ENCODE measurements at regions not wholly inside any gene's neighbourhood (a gene's known extent, or its start where the extent isn't known, plus 50 kb on each side); places are given as distances from the start of the nearest gene placed in this dataset.
"Not testable (repeated sequence)": the region's sequence is repeated elsewhere in the genome, so short reads cannot be mapped to it uniquely, and the experiment has no call there.

- no peaks in the 10 kb centered on the region for H3K9me3 Mint-ChIP-seq
- no peak overlapping the region for H3K4me3 Mint-ChIP-seq
- POLR2A ChIA-PET, result no interaction called here
- H3K27me3 Mint-ChIP-seq, result peaks cover 0 to 8% (median 5%) of the 10 kb centered on the region in 5 donors
- H3K27ac Mint-ChIP-seq, result no peak overlapping the region
- no peaks in the 10 kb centered on the region for H3K36me3 Mint-ChIP-seq
- DNase-seq (no peak), ATAC-seq (no peak)
- no peaks in the 10 kb centered on the region for H3K4me1 Mint-ChIP-seq
These were observed 148.5 kb upstream of the WSCD1 start for GRCh38 chr17:5921512-5922282.

DNA sequence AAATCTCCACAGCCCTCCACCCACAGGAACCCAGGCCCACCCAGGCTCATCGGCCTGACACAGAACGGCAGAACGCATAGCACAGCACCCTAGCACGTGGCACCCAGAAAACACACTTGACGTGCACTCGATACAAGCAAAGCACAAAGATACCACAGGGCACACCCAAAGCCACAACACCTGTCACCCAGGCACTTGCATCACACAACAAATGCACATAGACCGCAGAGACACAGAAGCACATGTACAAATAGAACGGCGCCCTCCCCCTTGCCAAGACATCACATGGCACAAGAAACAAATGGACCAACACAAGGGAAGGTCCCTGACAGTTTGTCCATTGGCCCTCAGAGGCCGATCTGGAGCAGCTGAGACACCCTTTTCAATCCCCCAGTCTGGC, 147.7 kb upstream of the WSCD1 start:
- H3K4me1 Mint-ChIP-seq, result no peaks in the 10 kb centered on the region
- H3K9me3 Mint-ChIP-seq, result no peaks in the 10 kb centered on the region
- H3K36me3 Mint-ChIP-seq, result no peaks in the 10 kb centered on the region
- POLR2A ChIA-PET, result no interaction called here
- DNase-seq (no peak), ATAC-seq (no peak)
- peak overlapping the region in 1 of 10 donors; percentile 4 for H3K27ac Mint-ChIP-seq
- H3K27me3 Mint-ChIP-seq, result peaks cover 0 to 10% (median 6%) of the 10 kb centered on the region in 5 donors
- H3K4me3 Mint-ChIP-seq, result no peak overlapping the region

DNA sequence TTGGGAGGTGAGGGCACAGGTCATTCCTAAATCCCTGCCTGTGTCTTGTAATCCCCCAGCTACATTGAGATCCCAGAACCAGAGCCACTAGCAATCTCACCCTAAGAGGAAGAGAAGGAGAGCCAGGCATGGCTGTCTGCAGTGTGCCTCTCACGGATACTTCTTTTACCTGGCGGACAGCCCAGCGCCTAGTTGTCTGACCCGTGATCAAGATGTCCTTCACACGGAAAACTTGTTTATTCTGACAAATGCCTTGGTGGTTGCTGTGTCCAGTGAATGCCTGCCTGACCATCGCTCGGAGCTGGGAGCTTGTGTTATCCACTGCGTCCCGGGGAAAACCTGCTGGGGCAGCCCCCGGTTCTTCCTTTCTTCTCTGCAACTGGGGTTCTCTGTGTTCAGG, 140.5 kb upstream of the WSCD1 start:
- Mint-ChIP-seq H3K9me3 (peaks cover 0 to 7% (median 0%) of the 10 kb centered on the region in 9 donors), H3K36me3 (peaks cover 0 to 5% (median 0%) of the 10 kb centered on the region in 3 donors), H3K4me1 (no peaks in the 10 kb centered on the region), H3K27me3 (peaks cover 3 to 36% (median 9%) of the 10 kb centered on the region in 5 donors), H3K4me3 (no peak overlapping the region), H3K27ac (no peak overlapping the region)
- DNase-seq (no peak), ATAC-seq (no peak)
- POLR2A ChIA-PET, result no interaction called here

GRCh38 chr17:5930555-5930954, 139.6 kb upstream of the WSCD1 start:
- peaks cover 4 to 43% (median 9%) of the 10 kb centered on the region in 5 donors for H3K27me3 Mint-ChIP-seq
- H3K4me3 Mint-ChIP-seq, DNase-seq, ATAC-seq, H3K4me1 Mint-ChIP-seq, H3K27ac Mint-ChIP-seq, H3K9me3 Mint-ChIP-seq, H3K36me3 Mint-ChIP-seq: not testable (repeated sequence)
- POLR2A ChIA-PET, result interaction anchor here (0.7 kb wide), 1 partner anchor 11 kb away, joined by 3 read pairs; no protein-coding TSS in a partner anchor

GRCh38 chr17:5931616-5932015, 138.6 kb upstream of the WSCD1 start:
- peaks cover 0 to 7% (median 0%) of the 10 kb centered on the region in 9 donors for H3K9me3 Mint-ChIP-seq
- POLR2A ChIA-PET, result no interaction called here
- H3K27ac Mint-ChIP-seq, result no peak overlapping the region
- DNase-seq (no peak), ATAC-seq (no peak)
- peaks cover 0 to 5% (median 0%) of the 10 kb centered on the region in 3 donors for H3K36me3 Mint-ChIP-seq
- no peaks in the 10 kb centered on the region for H3K4me1 Mint-ChIP-seq
- no peak overlapping the region for H3K4me3 Mint-ChIP-seq
- H3K27me3 Mint-ChIP-seq, result peaks cover 5 to 43% (median 9%) of the 10 kb centered on the region in 5 donors

DNA sequence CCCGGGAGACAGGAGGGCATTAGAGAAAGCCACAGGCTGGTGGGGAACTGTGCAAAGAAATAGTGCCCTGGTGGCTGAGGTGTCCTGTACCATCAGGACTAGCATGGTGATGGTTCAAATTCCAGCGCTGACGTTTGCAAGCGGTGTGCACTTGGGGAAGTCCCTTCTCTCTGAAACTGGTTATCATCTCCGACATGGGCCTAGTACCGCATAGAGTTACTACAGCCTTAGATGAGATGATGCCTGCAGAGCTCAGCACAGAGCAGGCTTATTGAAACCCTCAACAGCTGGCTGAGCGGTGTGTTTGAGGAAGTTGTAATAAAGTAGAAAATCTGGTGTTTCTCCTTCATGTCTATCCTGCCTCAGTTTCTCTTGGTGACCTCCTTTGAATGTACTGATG, 136.7 kb upstream of the WSCD1 start:
- DNase-seq (no peak), ATAC-seq (no peak)
- no peaks in the 10 kb centered on the region for H3K4me1 Mint-ChIP-seq
- H3K9me3 Mint-ChIP-seq, result peaks cover 0 to 7% (median 0%) of the 10 kb centered on the region in 9 donors
- no peak overlapping the region for H3K4me3 Mint-ChIP-seq
- POLR2A ChIA-PET, result no interaction called here
- peaks cover 7 to 42% (median 9%) of the 10 kb centered on the region in 5 donors for H3K27me3 Mint-ChIP-seq
- no peak overlapping the region for H3K27ac Mint-ChIP-seq
- H3K36me3 Mint-ChIP-seq, result peaks cover 0 to 5% (median 0%) of the 10 kb centered on the region in 3 donors

DNA sequence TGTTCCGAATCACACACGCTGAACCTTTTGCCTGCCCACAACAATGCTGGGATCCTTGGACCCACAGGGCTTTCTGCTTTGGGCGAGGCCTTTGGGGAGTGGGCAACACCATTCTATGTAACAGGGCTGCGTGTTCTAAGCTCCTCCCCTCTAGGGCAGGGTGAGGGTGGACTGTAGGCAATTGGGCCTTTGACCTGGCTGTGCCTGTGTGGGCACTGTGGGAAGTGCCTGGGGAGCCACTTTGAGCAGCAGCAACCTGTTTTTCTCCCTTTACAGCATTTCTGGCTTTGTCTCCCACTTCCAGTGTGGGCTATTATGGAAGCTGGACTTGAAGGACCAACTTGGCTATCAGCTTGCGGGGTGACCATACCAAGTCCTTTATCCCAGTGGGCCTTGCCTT, 128.9 kb upstream of the WSCD1 start:
- Mint-ChIP-seq H3K36me3 (peaks cover 0 to 3% (median 0%) of the 10 kb centered on the region in 3 donors), H3K27ac (no peak overlapping the region), H3K27me3 (peaks cover 16 to 56% (median 30%) of the 10 kb centered on the region in 5 donors), H3K9me3 (peaks cover 0 to 7% (median under 1%) of the 10 kb centered on the region in 9 donors), H3K4me3 (no peak overlapping the region), H3K4me1 (no peaks in the 10 kb centered on the region)
- ATAC-seq (no peak), DNase-seq (no peak)
- POLR2A ChIA-PET, result no interaction called here

DNA sequence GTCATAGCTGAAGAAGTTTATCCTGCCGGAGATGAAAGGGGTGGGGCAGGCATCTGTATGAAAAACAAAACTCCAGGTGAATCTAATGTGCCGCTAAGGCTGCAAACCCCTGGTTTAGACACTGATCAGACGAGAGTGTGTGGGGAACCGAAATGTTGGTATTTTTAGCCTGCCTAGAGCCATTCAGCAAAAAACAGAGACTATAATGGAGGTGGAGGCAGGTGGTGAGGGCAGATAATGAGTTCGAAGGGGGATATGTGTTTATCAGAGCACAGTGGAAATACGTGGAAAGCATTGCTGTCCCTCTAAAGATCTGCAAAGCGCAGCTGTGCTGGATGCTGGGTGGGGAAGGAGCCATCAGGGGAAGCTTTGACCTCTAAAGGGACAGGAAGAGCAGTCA, 127.5 kb upstream of the WSCD1 start:
- Mint-ChIP-seq H3K4me3 (no peak overlapping the region), H3K27me3 (peaks cover 16 to 61% (median 32%) of the 10 kb centered on the region in 5 donors), H3K4me1 (peaks cover 0 to 2% (median 0%) of the 10 kb centered on the region in 4 donors), H3K36me3 (peaks cover 0 to 3% (median 0%) of the 10 kb centered on the region in 3 donors), H3K27ac (no peak overlapping the region), H3K9me3 (peaks cover 0 to 11% (median 5%) of the 10 kb centered on the region in 9 donors)
- DNase-seq (no peak), ATAC-seq (no peak)
- POLR2A ChIA-PET, result no interaction called here

- no peak for ATAC-seq
- peaks cover 0 to 2% (median 0%) of the 10 kb centered on the region in 4 donors for H3K4me1 Mint-ChIP-seq
- no peak overlapping the region for H3K27ac Mint-ChIP-seq
- no peak for DNase-seq
- POLR2A ChIA-PET, result no interaction called here
- H3K36me3 Mint-ChIP-seq, result peaks cover 0 to 3% (median 0%) of the 10 kb centered on the region in 3 donors
- H3K4me3 Mint-ChIP-seq, result no peak overlapping the region
- H3K27me3 Mint-ChIP-seq, result peaks cover 16 to 57% (median 31%) of the 10 kb centered on the region in 5 donors
- peaks cover 0 to 11% (median 5%) of the 10 kb centered on the region in 9 donors for H3K9me3 Mint-ChIP-seq
These were observed 126.9 kb upstream of the WSCD1 start for GRCh38 chr17:5943232-5943631.

DNA sequence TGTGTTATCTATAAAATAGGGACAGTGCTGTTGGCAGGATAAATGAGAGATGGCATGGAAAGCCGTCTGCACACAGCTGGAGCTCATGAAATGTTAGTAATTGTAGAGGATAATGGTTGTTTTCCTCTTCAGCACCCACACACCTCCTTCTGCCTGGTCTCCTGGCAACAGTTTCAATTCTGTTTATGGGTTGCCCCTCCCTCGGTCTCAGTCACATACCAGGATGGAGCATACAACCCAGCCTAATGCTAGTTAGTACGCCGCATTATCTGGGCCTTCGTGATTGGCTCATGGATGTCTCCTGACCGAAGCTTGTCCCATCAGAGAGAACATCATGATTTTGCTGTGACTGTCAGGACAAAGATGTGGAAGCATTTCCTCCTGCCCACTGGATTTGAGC, 126.2 kb upstream of the WSCD1 start:
- H3K4me1 Mint-ChIP-seq, result peaks cover 0 to 2% (median 0%) of the 10 kb centered on the region in 4 donors
- H3K27ac Mint-ChIP-seq, result no peak overlapping the region
- DNase-seq (no peak), ATAC-seq (no peak)
- POLR2A ChIA-PET, result no interaction called here
- peaks cover 0 to 3% (median 0%) of the 10 kb centered on the region in 3 donors for H3K36me3 Mint-ChIP-seq
- no peak overlapping the region for H3K4me3 Mint-ChIP-seq
- H3K27me3 Mint-ChIP-seq, result peaks cover 17 to 57% (median 37%) of the 10 kb centered on the region in 5 donors
- peaks cover 0 to 11% (median 5%) of the 10 kb centered on the region in 9 donors for H3K9me3 Mint-ChIP-seq

- no peak overlapping the region for H3K4me3 Mint-ChIP-seq
- H3K27ac Mint-ChIP-seq, result no peak overlapping the region
These were observed 122.4 kb upstream of the WSCD1 start for GRCh38 chr17:5947701-5948180.

GRCh38 chr17:5948811-5949210, 121.4 kb upstream of the WSCD1 start:
- ATAC-seq, result no peak
- POLR2A ChIA-PET, result no interaction called here
- peaks cover 7 to 54% (median 43%) of the 10 kb centered on the region in 5 donors for H3K27me3 Mint-ChIP-seq

More at GRCh38 chr17:5947701-5948180, 122.4 kb upstream of the WSCD1 start:
- POLR2A ChIA-PET, result no interaction called here
- peaks cover 0 to 3% (median 0%) of the 10 kb centered on the region in 3 donors for H3K36me3 Mint-ChIP-seq
- peaks cover 0 to 4% (median 0%) of the 10 kb centered on the region in 4 donors for H3K4me1 Mint-ChIP-seq
- peaks cover 0 to 12% (median 5%) of the 10 kb centered on the region in 9 donors for H3K9me3 Mint-ChIP-seq
- ATAC-seq, result no peak
- DNase-seq, result no peak
- H3K27me3 Mint-ChIP-seq, result peaks cover 13 to 60% (median 41%) of the 10 kb centered on the region in 5 donors

GRCh38 chr17:5950878-5951277, 119.3 kb upstream of the WSCD1 start:
- Mint-ChIP-seq H3K4me3 (no peak overlapping the region), H3K27me3 (peaks cover 7 to 73% (median 40%) of the 10 kb centered on the region in 5 donors), H3K4me1 (peaks cover 0 to 4% (median 0%) of the 10 kb centered on the region in 4 donors), H3K9me3 (peaks cover 0 to 24% (median 10%) of the 10 kb centered on the region in 9 donors), H3K36me3 (peaks cover 0 to 6% (median 0%) of the 10 kb centered on the region in 3 donors), H3K27ac (no peak overlapping the region)
- POLR2A ChIA-PET, result no interaction called here
- ATAC-seq (no peak), DNase-seq (no peak)

More at GRCh38 chr17:5948811-5949210, 121.4 kb upstream of the WSCD1 start:
- DNase-seq, result no peak
- Mint-ChIP-seq H3K27ac (no peak overlapping the region), H3K4me1 (peaks cover 0 to 4% (median 0%) of the 10 kb centered on the region in 4 donors), H3K4me3 (no peak overlapping the region), H3K9me3 (peaks cover 0 to 11% (median 5%) of the 10 kb centered on the region in 9 donors), H3K36me3 (peaks cover 0 to 3% (median 0%) of the 10 kb centered on the region in 3 donors)

Data from naive thymus-derived CD8-positive, alpha-beta T cell (primary cell).